HG03457 (cell line): ENCODE measurements at regions not wholly inside any gene's neighbourhood (a gene's known extent, or its start where the extent isn't known, plus 50 kb on each side); places are given as distances from the start of the nearest gene placed in this dataset.
"Not testable (repeated sequence)": the region's sequence is repeated elsewhere in the genome, so short reads cannot be mapped to it uniquely, and the experiment has no call there.

Source experiments
- ATAC-seq: cut with Tn5 transposase; IDR thresholded peaks from one replicate; pipeline ENCODE4 v1.9.1; 2021; ENCODE audit warnings: moderate number of reproducible peaks; ENCODE audit not compliant: unreplicated experiment

GRCh38 chr2:90359887-90360730, 1668.6 kb downstream of the RPIA start:
- ATAC-seq: not testable (repeated sequence)

GRCh38 chr2:90360731-90361035, 1669.2 kb downstream of the RPIA start:
- ATAC-seq: not testable (repeated sequence)
